PC-9 (cell line): ENCODE measurements at regions not wholly inside any gene's neighbourhood (a gene's known extent, or its start where the extent isn't known, plus 50 kb on each side); places are given as distances from the start of the nearest gene placed in this dataset.

ENCODE experiments used
- BruUV-seq: library from RNA; stranded (reverse); fragments of 400-500 nt; replicated peaks from 2 replicates; lab custom pipeline; 2021; lab: Mats Ljungman, UMichigan
- CTCF ChIA-PET: fragments of 300-600 bp; sonication (Branson Sonifier 250); formaldehyde crosslinking; loops from one replicate; lab custom pipeline; 2022; ENCODE audit warnings: antibody characterized with exemption; lab: Charles Lee
- POLR2A ChIA-PET: fragments of 300-600 bp; sonication (Branson Sonifier 250); formaldehyde crosslinking; loops from one replicate; lab custom pipeline; 2022; ENCODE audit warnings: antibody characterized with exemption; ENCODE audit not compliant: unreplicated experiment; lab: Charles Lee
- DNase-seq, 2 experiments: peaks; one replicate each; pipeline versions ENCODE4 v3.0.0 to v3.0.0-alpha.2; 2015 to 2022; ENCODE audit warnings: mixed read lengths in 1 of 2
- H2AFZ ChIP-seq: fragments of 200-600 bp; sonication (generic); 2 replicates; pipeline ENCODE4 v1.8.1; 2017; ENCODE audit warnings: antibody characterized with exemption
- H3F3A ChIP-seq: fragments of 200-600 bp; sonication (generic); 2 replicates; pipeline ENCODE4 v1.8.1; 2017; ENCODE audit warnings: antibody characterized with exemption, mild to moderate bottlenecking, low read depth; ENCODE audit not compliant: insufficient read depth
- H3K27ac ChIP-seq: fragments of 200-600 bp; sonication (generic); 2 replicates; pipeline ENCODE4 v1.6.1; 2016; ENCODE audit warnings: mixed run types
- H3K27me3 ChIP-seq: fragments of 200-600 bp; sonication (generic); 2 replicates; pipeline ENCODE4 v1.6.1; 2016; ENCODE audit warnings: low read depth, mixed run types; ENCODE audit not compliant: insufficient read depth
- H3K36me3 ChIP-seq: fragments of 200-600 bp; sonication (generic); 2 replicates; pipeline ENCODE4 v1.6.1; 2016; ENCODE audit warnings: low read depth, mixed run types
- H3K4me1 ChIP-seq: fragments of 200-600 bp; sonication (generic); replicated peaks from 2 replicates; pipeline ENCODE4 v1.6.1; 2016; ENCODE audit warnings: mixed run types; ENCODE audit not compliant: insufficient read depth
- H3K4me2 ChIP-seq: fragments of 200-600 bp; sonication (generic); 2 replicates; pipeline ENCODE4 v1.6.1; 2017; ENCODE audit warnings: mixed run types
- H3K4me3 ChIP-seq: fragments of 200-600 bp; sonication (generic); 2 replicates; pipeline ENCODE4 v1.6.1; 2016; ENCODE audit warnings: mixed run types
- H3K79me2 ChIP-seq: fragments of 200-600 bp; sonication (generic); 2 replicates; pipeline ENCODE4 v1.6.1; 2017; ENCODE audit warnings: low read depth, mixed run types
- H3K9me2 ChIP-seq: fragments of 200-600 bp; sonication (generic); 2 replicates; pipeline ENCODE4 v1.8.1; 2017; ENCODE audit warnings: mild to moderate bottlenecking; ENCODE audit not compliant: insufficient read depth
- H3K9me3 ChIP-seq: fragments of 200-600 bp; sonication (generic); 2 replicates; pipeline ENCODE4 v1.8.1; 2016; ENCODE audit warnings: low read depth; ENCODE audit not compliant: insufficient read depth
- H4K20me1 ChIP-seq: fragments of 200-600 bp; sonication (generic); 2 replicates; pipeline ENCODE4 v1.8.1; 2017; ENCODE audit not compliant: insufficient read depth
- CTCF ChIP-seq: fragments of 200-600 bp; sonication (generic); conservative IDR thresholded peaks from 2 replicates; pipeline ENCODE4 v1.6.1; 2017; ENCODE audit warnings: mixed run types, antibody characterized with exemption, mild to moderate bottlenecking, moderate library complexity
- EZH2 ChIP-seq: fragments of 200-600 bp; sonication (generic); IDR thresholded peaks from 2 replicates; pipeline ENCODE4 v1.8.0; 2017; ENCODE audit warnings: antibody characterized with exemption, low read depth
- intact Hi-C: fragments of 100-400 bp; cut with micrococcal nuclease; formaldehyde crosslinking; loops from one replicate; pipeline ENCODE4 v1.10.0; 2022; ENCODE audit not compliant: unreplicated experiment

- Histone ChIP-seq H3K9me3 (no peaks in the 10 kb centered on the region), H3F3A (no peaks in the 10 kb centered on the region), H3K79me2 (no peaks in the 10 kb centered on the region), H3K9me2 (no peaks in the 10 kb centered on the region), H3K27ac (no peak overlapping the region), H3K27me3 (no peaks in the 10 kb centered on the region), H3K36me3 (no peaks in the 10 kb centered on the region), H3K4me3 (no peak overlapping the region), H3K4me2 (no peak overlapping the region), H4K20me1 (no peaks in the 10 kb centered on the region), H3K4me1 (no peaks in the 10 kb centered on the region), H2AFZ (no peak overlapping the region)
- ChIA-PET POLR2A (no interaction called here), CTCF (no interaction called here)
- DNase-seq = no peak
- intact Hi-C loops = no loop called here
- no TSS peak for BruUV-seq
- TF ChIP-seq CTCF (no peak), EZH2 (no peak)
Measured at GRCh38 chr4:175451238-175451965, 360.7 kb downstream of the GPM6A start.

GRCh38 chr4:175453456-175453855 lies 358.6 kb downstream of the GPM6A start:
- intact Hi-C loops = no loop called here
- H3K79me2 ChIP-seq = no peaks in the 10 kb centered on the region
- no peak overlapping the region for H3K4me3 ChIP-seq
- H3K27ac ChIP-seq = no peak overlapping the region
- ChIA-PET POLR2A (no interaction called here), CTCF (no interaction called here)
- no peaks in the 10 kb centered on the region for H3K36me3 ChIP-seq
- no peaks in the 10 kb centered on the region for H3K27me3 ChIP-seq
- BruUV-seq = no TSS peak
- TF ChIP-seq CTCF (no peak), EZH2 (no peak)
- no peaks in the 10 kb centered on the region for H3K9me2 ChIP-seq
- no peak for DNase-seq
- H3K4me1 ChIP-seq = peaks cover 10% of the 10 kb centered on the region; the same call in 1 of the 2 replicates
- H4K20me1 ChIP-seq = no peaks in the 10 kb centered on the region
- no peak overlapping the region for H3K4me2 ChIP-seq
- no peak overlapping the region for H2AFZ ChIP-seq
- H3K9me3 ChIP-seq = no peaks in the 10 kb centered on the region; the same call in 1 of the 2 replicates
- no peaks in the 10 kb centered on the region for H3F3A ChIP-seq

GRCh38 chr4:175456131-175456530 lies 355.9 kb downstream of the GPM6A start:
- H3K9me3 ChIP-seq = no peaks in the 10 kb centered on the region; the same call in 1 of the 2 replicates
- peak in 1 of 2 experiments; percentile 37 for DNase-seq
- no peak overlapping the region for H2AFZ ChIP-seq
- no peaks in the 10 kb centered on the region for H3K79me2 ChIP-seq
- no peaks in the 10 kb centered on the region for H3K27me3 ChIP-seq
- ChIA-PET CTCF (no interaction called here), POLR2A (no interaction called here)
- no peaks in the 10 kb centered on the region for H3K36me3 ChIP-seq
- no TSS peak for BruUV-seq
- H3K4me2 ChIP-seq = no peak overlapping the region
- no peak overlapping the region for H3K27ac ChIP-seq
- no peaks in the 10 kb centered on the region for H3F3A ChIP-seq
- peaks cover 11% of the 10 kb centered on the region; the same call in 1 of the 2 replicates for H3K4me1 ChIP-seq
- no peak overlapping the region for H3K4me3 ChIP-seq
- H4K20me1 ChIP-seq = no peaks in the 10 kb centered on the region
- H3K9me2 ChIP-seq = no peaks in the 10 kb centered on the region
- intact Hi-C loops = no loop called here
- no peak for TF ChIP-seq CTCF
- no peak for TF ChIP-seq EZH2
